H9 (cell line): ENCODE measurements at regions not wholly inside any gene's neighbourhood (a gene's known extent, or its start where the extent isn't known, plus 50 kb on each side); places are given as distances from the start of the nearest gene placed in this dataset.

Experiments
- DNase-seq: peaks from one replicate; pipeline ENCODE4 v3.0.0-alpha.2; 2017
- H2AFZ ChIP-seq: one replicate; pipeline ENCODE4 v1.6.1; 2013; ENCODE audit warnings: mild to moderate bottlenecking, low read length, control low read depth, moderate library complexity
- H2AK5ac ChIP-seq: 2 replicates; pipeline ENCODE4 v1.6.1; 2013; ENCODE audit warnings: low read length, control low read depth, mixed read lengths; ENCODE audit not compliant: insufficient read length
- H2BK120ac ChIP-seq: one replicate; pipeline ENCODE4 v1.6.1; 2013; ENCODE audit warnings: low read depth, mild to moderate bottlenecking, low read length, control low read depth, inconsistent platforms; ENCODE audit not compliant: poor library complexity, severe bottlenecking
- H2BK12ac ChIP-seq: 2 replicates; pipeline ENCODE4 v1.6.1; 2013; ENCODE audit warnings: low read length, control low read depth, mixed read lengths, low read depth; ENCODE audit not compliant: insufficient read length
- H2BK15ac ChIP-seq: 2 replicates; pipeline ENCODE4 v1.6.1; 2013; ENCODE audit warnings: low read depth, low read length, control low read depth
- H2BK20ac ChIP-seq: one replicate; pipeline ENCODE4 v1.6.1; 2013; ENCODE audit warnings: low read depth, mild to moderate bottlenecking, low read length, control low read depth, inconsistent platforms; ENCODE audit not compliant: poor library complexity, severe bottlenecking
- H2BK5ac ChIP-seq: 2 replicates; pipeline ENCODE4 v1.6.1; 2013; ENCODE audit warnings: low read length, control low read depth, mixed read lengths; ENCODE audit not compliant: insufficient read length
- H3K14ac ChIP-seq: 2 replicates; pipeline ENCODE4 v1.6.1; 2013; ENCODE audit warnings: low read length, control low read depth; ENCODE audit not compliant: insufficient read depth
- H3K18ac ChIP-seq: 2 replicates; pipeline ENCODE4 v1.6.1; 2013; ENCODE audit warnings: low read depth, mild to moderate bottlenecking, mixed read lengths, low read length, control low read depth; ENCODE audit not compliant: insufficient read length
- H3K23ac ChIP-seq: 2 replicates; pipeline ENCODE4 v1.6.1; 2013; ENCODE audit warnings: low read length, control low read depth, mixed read lengths, low read depth; ENCODE audit not compliant: insufficient read length
- H3K23me2 ChIP-seq: 2 replicates; pipeline ENCODE4 v1.6.1; 2013; ENCODE audit warnings: low read depth, mild to moderate bottlenecking, mixed read lengths, low read length, control low read depth; ENCODE audit not compliant: insufficient read length, poor library complexity, severe bottlenecking
- H3K27ac ChIP-seq: 2 replicates; pipeline ENCODE4 v1.5.1; 2013; ENCODE audit warnings: low read length, control low read depth, mixed read lengths, low read depth; ENCODE audit not compliant: insufficient read length
- H3K27me3 ChIP-seq: 2 replicates; pipeline ENCODE4 v1.6.1; 2013; ENCODE audit warnings: low read length, control low read depth, inconsistent platforms; ENCODE audit not compliant: insufficient read depth
- H3K4ac ChIP-seq: 2 replicates; pipeline ENCODE4 v1.6.1; 2013; ENCODE audit warnings: low read depth, mild to moderate bottlenecking, control low read depth, inconsistent platforms, low read length, moderate library complexity
- H3K4me1 ChIP-seq: 2 replicates; pipeline ENCODE4 v1.6.1; 2013; ENCODE audit warnings: low read length, control low read depth, inconsistent platforms; ENCODE audit not compliant: insufficient read depth
- H3K4me2 ChIP-seq: 2 replicates; pipeline ENCODE4 v1.6.1; 2013; ENCODE audit warnings: low read length, control low read depth, mixed read lengths; ENCODE audit not compliant: insufficient read length, insufficient read depth
- H3K56ac ChIP-seq: 2 replicates; pipeline ENCODE4 v1.6.1; 2013; ENCODE audit warnings: low read depth, mild to moderate bottlenecking, mixed read lengths, low read length, control low read depth; ENCODE audit not compliant: insufficient read length
- H3K79me1 ChIP-seq: 2 replicates; pipeline ENCODE4 v1.6.1; 2013; ENCODE audit warnings: low read depth, mild to moderate bottlenecking, moderate library complexity, low read length, control low read depth, inconsistent platforms; ENCODE audit not compliant: insufficient read depth, poor library complexity, severe bottlenecking
- H3K79me2 ChIP-seq: 2 replicates; pipeline ENCODE4 v1.6.1; 2013; ENCODE audit warnings: low read length, control low read depth, inconsistent platforms; ENCODE audit not compliant: insufficient read depth
- H3K9ac ChIP-seq: 2 replicates; pipeline ENCODE4 v1.6.1; 2013; ENCODE audit warnings: low read length, control low read depth, mixed read lengths; ENCODE audit not compliant: insufficient read length; ENCODE audit errors: extremely low read depth
- H3K9me3 ChIP-seq: one replicate; pipeline ENCODE4 v1.6.1; 2013; ENCODE audit warnings: low read depth, low read length, inconsistent platforms; ENCODE audit not compliant: control insufficient read depth
- H3T11ph ChIP-seq: one replicate; pipeline ENCODE4 v1.6.1; 2013; ENCODE audit warnings: mild to moderate bottlenecking, low read length, control low read depth, inconsistent platforms
- H4K20me1 ChIP-seq: one replicate; pipeline ENCODE4 v1.6.1; 2013; ENCODE audit not compliant: control insufficient read depth, insufficient read length, insufficient read depth
- H4K5ac ChIP-seq: 2 replicates; pipeline ENCODE4 v1.6.1; 2013; ENCODE audit warnings: low read depth, mild to moderate bottlenecking, mixed read lengths, low read length, control low read depth; ENCODE audit not compliant: insufficient read length
- H4K8ac ChIP-seq: replicated peaks from 2 replicates; pipeline ENCODE4 v1.6.1; 2013; ENCODE audit warnings: low read length, control low read depth, mixed read lengths, low read depth; ENCODE audit not compliant: insufficient read length
- H4K91ac ChIP-seq: 2 replicates; pipeline ENCODE4 v1.6.1; 2013; ENCODE audit warnings: low read depth, mild to moderate bottlenecking, moderate library complexity, mixed read lengths, low read length, control low read depth; ENCODE audit not compliant: insufficient read length
- H3K27ac Mint-ChIP-seq, 3 experiments: 2 replicates in 2 of 3; 3 replicates in 1 of 3; pipeline ENCODE4 v1.8.0; 2020 to 2021; ENCODE audit warnings: mixed read lengths in 3 of 3, mild to moderate bottlenecking in 1 of 3, moderate library complexity in 1 of 3
- H3K27me3 Mint-ChIP-seq: 2 replicates; pipeline ENCODE4 v1.8.0; 2021; ENCODE audit warnings: low read depth, mild to moderate bottlenecking, moderate library complexity, mixed read lengths
- H3K36me3 Mint-ChIP-seq, 3 experiments: 2 replicates in 2 of 3; 3 replicates in 1 of 3; pipeline ENCODE4 v1.8.0; 2020 to 2021; ENCODE audit warnings: low read depth in 3 of 3, mixed read lengths in 3 of 3; ENCODE audit not compliant: insufficient read depth in 1 of 3
- H3K4me1 Mint-ChIP-seq, 2 experiments: 2 replicates each; pipeline ENCODE4 v1.8.0; 2020; ENCODE audit warnings: mixed read lengths in 2 of 2
- H3K4me3 Mint-ChIP-seq, 2 experiments: 2 replicates in 1 of 2; 3 replicates in 1 of 2; pipeline ENCODE4 v1.8.0; 2020 to 2021; ENCODE audit warnings: mild to moderate bottlenecking in 2 of 2, mixed read lengths in 2 of 2, moderate library complexity in 1 of 2
- H3K9me3 Mint-ChIP-seq, 2 experiments: 2 replicates in 1 of 2; 3 replicates in 1 of 2; pipeline ENCODE4 v1.8.0; 2020; ENCODE audit warnings: mild to moderate bottlenecking in 2 of 2, mixed read lengths in 2 of 2, moderate library complexity in 1 of 2
- CTCF ChIP-seq: fragments of 200-600 bp; sonication (generic); conservative IDR thresholded peaks from 3 replicates; pipeline ENCODE4 v1.8.0; 2021; ENCODE audit warnings: antibody characterized with exemption, mild to moderate bottlenecking
- WGBS: extraction: QIAGEN DNeasy Blood & Tissue Kit; methylation state at CpG from one replicate; pipeline ENCODE4 v1.1.7; 2013; ENCODE audit warnings: missing lambda C conversion rate, low lambda C conversion rate, mixed read lengths; ENCODE audit not compliant: insufficient read length; ENCODE audit errors: extremely low coverage; 5-methylcytosine and 5-hydroxymethylcytosine counted together

DNA sequence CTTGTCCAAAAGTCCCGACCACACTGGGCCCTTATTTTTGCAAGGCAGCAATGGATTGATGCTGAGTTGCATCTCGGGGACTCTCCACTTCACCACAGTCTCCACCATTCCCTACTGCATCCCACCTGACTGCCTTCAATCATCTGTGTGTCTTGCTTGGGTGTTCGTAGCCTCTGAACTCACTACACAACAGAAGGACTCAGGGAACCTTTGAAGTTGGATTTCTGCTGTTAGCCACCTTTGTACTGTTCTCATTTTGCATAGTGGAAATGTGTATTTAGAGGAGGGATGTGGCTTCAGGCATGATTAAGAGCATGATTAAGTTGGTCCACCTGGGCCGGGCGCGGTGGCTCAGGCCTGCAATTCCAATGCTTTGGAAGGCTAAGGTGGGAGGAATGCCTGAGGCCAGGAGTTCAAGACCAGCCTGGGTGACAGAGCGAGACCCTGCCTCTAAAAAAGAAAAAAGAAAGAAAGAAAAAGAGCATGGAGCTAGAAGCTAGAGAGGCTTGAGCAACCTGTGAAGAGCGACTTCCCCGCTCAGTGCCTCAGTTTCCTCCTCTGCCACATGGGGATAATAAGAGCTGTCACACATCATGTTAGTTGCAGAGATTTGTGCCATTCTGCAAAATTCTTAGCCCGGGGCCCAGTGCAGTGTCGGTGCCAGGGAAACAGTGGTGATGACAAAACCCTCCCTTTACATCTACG is 121.3 kb upstream of the PTPN1 start:
- H3T11ph ChIP-seq: no peak overlapping the region
- H3K18ac ChIP-seq: no peak overlapping the region
- H3K23ac ChIP-seq: no peak overlapping the region
- H2AK5ac ChIP-seq: no peak overlapping the region
- no peak for DNase-seq
- no peak overlapping the region for H2AFZ ChIP-seq
- no peaks in the 10 kb centered on the region for H3K36me3 Mint-ChIP-seq
- no peaks in the 10 kb centered on the region for H3K4me1 ChIP-seq
- H3K9me3 ChIP-seq: no peaks in the 10 kb centered on the region
- H4K20me1 ChIP-seq: no peaks in the 10 kb centered on the region
- no peak overlapping the region for H2BK5ac ChIP-seq
- H3K27me3 Mint-ChIP-seq: peaks cover 3% of the 10 kb centered on the region; the same call in 1 of the 2 replicates
- no peak overlapping the region for H3K4me3 Mint-ChIP-seq
- H4K8ac ChIP-seq: no peak overlapping the region
- H2BK12ac ChIP-seq: no peak overlapping the region
- H3K4me1 Mint-ChIP-seq: peaks cover 0 to 8% of the 10 kb centered on the region in 2 experiments; a peak in 1 of 4 replicates
- H3K4me2 ChIP-seq: no peak overlapping the region
- no peak overlapping the region for H2BK120ac ChIP-seq
- H3K56ac ChIP-seq: no peak overlapping the region
- H3K27ac Mint-ChIP-seq: no peak overlapping the region; a peak in 1 of 7 replicates
- no CpG with 5 or more reads among the region's 12 CpGs for WGBS
- no peak overlapping the region for H3K14ac ChIP-seq
- no peak overlapping the region for H2BK20ac ChIP-seq
- no peaks in the 10 kb centered on the region; a peak in 1 of 5 replicates for H3K9me3 Mint-ChIP-seq
- TF ChIP-seq CTCF: no peak
- no peaks in the 10 kb centered on the region for H3K79me1 ChIP-seq
- no peaks in the 10 kb centered on the region for H3K79me2 ChIP-seq
- no peak overlapping the region for H4K5ac ChIP-seq
- no peak overlapping the region for H4K91ac ChIP-seq
- H3K27me3 ChIP-seq: no peaks in the 10 kb centered on the region
- H2BK15ac ChIP-seq: no peak overlapping the region
- no peak overlapping the region for H3K27ac ChIP-seq
- H3K9ac ChIP-seq: no peak overlapping the region
- H3K23me2 ChIP-seq: no peaks in the 10 kb centered on the region
- H3K4ac ChIP-seq: no peak overlapping the region
